HG03460 (cell line): ENCODE measurements at regions not wholly inside any gene's neighbourhood (a gene's known extent, or its start where the extent isn't known, plus 50 kb on each side); places are given as distances from the start of the nearest gene placed in this dataset.
"Not testable (repeated sequence)": the region's sequence is repeated elsewhere in the genome, so short reads cannot be mapped to it uniquely, and the experiment has no call there.

Experiments
- ATAC-seq: cut with Tn5 transposase; IDR thresholded peaks from one replicate; pipeline ENCODE4 v1.9.1; 2021; ENCODE audit not compliant: unreplicated experiment

- no peak for ATAC-seq
These were observed 558.2 kb upstream of the SALL3 start for GRCh38 chr18:78421392-78421791.

GRCh38 chr18:78422336-78422735 lies 557.3 kb upstream of the SALL3 start:
- no peak for ATAC-seq

GRCh38 chr18:78423811-78424210 lies 555.8 kb upstream of the SALL3 start:
- no peak for ATAC-seq

- ATAC-seq = no peak
These were observed 555.1 kb upstream of the SALL3 start for GRCh38 chr18:78424403-78425018.

- no peak for ATAC-seq
These were observed 554.6 kb upstream of the SALL3 start for GRCh38 chr18:78425019-78425412.

- ATAC-seq = no peak
These were observed 552.5 kb upstream of the SALL3 start for GRCh38 chr18:78427081-78427480.

GRCh38 chr18:78429127-78430108 lies 550.2 kb upstream of the SALL3 start:
- ATAC-seq = no peak

- ATAC-seq = no peak
These were observed 549.4 kb upstream of the SALL3 start for GRCh38 chr18:78430131-78430758.

GRCh38 chr18:78431606-78432005 lies 548.0 kb upstream of the SALL3 start:
- ATAC-seq = no peak

- ATAC-seq = no peak
These were observed 546.1 kb upstream of the SALL3 start for GRCh38 chr18:78433562-78433961.

GRCh38 chr18:78436110-78436509 lies 543.5 kb upstream of the SALL3 start:
- no peak for ATAC-seq

GRCh38 chr18:78438235-78438634 lies 541.4 kb upstream of the SALL3 start:
- not testable (repeated sequence) for ATAC-seq

GRCh38 chr18:78445880-78446279 lies 533.7 kb upstream of the SALL3 start:
- no peak for ATAC-seq

GRCh38 chr18:78447211-78447610 lies 532.4 kb upstream of the SALL3 start:
- ATAC-seq = no peak

- no peak for ATAC-seq
These were observed 531.5 kb upstream of the SALL3 start for GRCh38 chr18:78448106-78448505.

- no peak for ATAC-seq
These were observed 531.0 kb upstream of the SALL3 start for GRCh38 chr18:78448591-78448990.

- no peak for ATAC-seq
These were observed 525.4 kb upstream of the SALL3 start for GRCh38 chr18:78454221-78454620.

GRCh38 chr18:78455386-78455785 lies 524.2 kb upstream of the SALL3 start:
- ATAC-seq = no peak

GRCh38 chr18:78457011-78457410 lies 522.6 kb upstream of the SALL3 start:
- no peak for ATAC-seq

- no peak for ATAC-seq
These were observed 521.9 kb upstream of the SALL3 start for GRCh38 chr18:78457731-78458130.

- ATAC-seq = no peak
These were observed 521.3 kb upstream of the SALL3 start for GRCh38 chr18:78458356-78458755.

GRCh38 chr18:78459668-78460067 lies 520.0 kb upstream of the SALL3 start:
- no peak for ATAC-seq
